Thyroid gland (tissue), 4 donors: ENCODE measurements at regions not wholly inside any gene's neighbourhood (a gene's known extent, or its start where the extent isn't known, plus 50 kb on each side); places are given as distances from the start of the nearest gene placed in this dataset.

Source experiments
- DNase-seq, 2 donors: peaks; one replicate each; pipeline ENCODE4 v3.0.0-alpha.2; 2019
- H3K27ac ChIP-seq, 3 donors: fragments of 200-600 bp; sonication (generic); 1 replicate in 2 of 3; 2 replicates in 1 of 3; pipeline ENCODE4 v1.5.1; 2016 to 2019; ENCODE audit warnings: mild to moderate bottlenecking in 1 of 3, moderate library complexity in 1 of 3
- H3K27me3 ChIP-seq: fragments of 200-600 bp; sonication (generic); one replicate; pipeline ENCODE4 v1.5.1; 2019
- H3K36me3 ChIP-seq, 2 donors: fragments of 200-600 bp; sonication (generic); one replicate each; pipeline ENCODE4 v1.5.1; 2016 to 2019
- H3K4me1 ChIP-seq, 2 donors: fragments of 200-600 bp; sonication (generic); one replicate each; pipeline ENCODE4 v1.5.1; 2017 to 2019
- H3K4me3 ChIP-seq, 3 donors: fragments of 200-600 bp; sonication (generic); replicated peaks in 1 of 3; 1 replicate in 2 of 3; 2 replicates in 1 of 3; pipeline ENCODE4 v1.5.1; 2016; ENCODE audit warnings: mild to moderate bottlenecking in 1 of 3
- H3K9me3 ChIP-seq: fragments of 200-600 bp; sonication (generic); one replicate; pipeline ENCODE4 v1.5.1; 2017
- CTCF ChIP-seq, 6 experiments: fragments of 200-600 bp in 3 of 6; fragments of 450-650 bp in 3 of 6; sonication (generic) in 3 of 6; IDR thresholded peaks; one replicate each; pipeline ENCODE4 v1.5.1; 2016 to 2019; ENCODE audit warnings: antibody characterized with exemption in 6 of 6, mild to moderate bottlenecking in 2 of 6, inconsistent platforms in 1 of 6, moderate library complexity in 1 of 6
- POLR2A ChIP-seq, 2 donors: fragments of 450-650 bp; IDR thresholded peaks; one replicate each; pipeline ENCODE4 v1.6.1; 2017; ENCODE audit warnings: antibody characterized with exemption in 2 of 2, mild to moderate bottlenecking in 2 of 2, moderate library complexity in 1 of 2
- WGBS, 2 donors: methylation state at CpG; one replicate each; pipeline ENCODE4 v1.1.5; 2017; 5-methylcytosine and 5-hydroxymethylcytosine counted together
- intact Hi-C: fragments of 100-400 bp; cut with DNase I; formaldehyde crosslinking; loops from one replicate; pipeline ENCODE4 v1.15.1; 2023

- TF ChIP-seq POLR2A (IDR thresholded peaks at IDR 0.05) (no peak), CTCF (IDR thresholded peaks at IDR 0.05) (no peak)
- no peaks in the 10 kb centered on the region for H3K4me1 ChIP-seq
- 80 to 83% methylated on average over 3 of the region's 3 CpGs for WGBS, 2 donors
These were observed 204.7 kb downstream of the BARHL2 start for GRCh38 chr1:90512441-90512840.

GRCh38 chr1:90510143-90510542, 207.0 kb downstream of the BARHL2 start:
- WGBS, 2 donors = 70 to 74% methylated on average over 3 of the region's 3 CpGs
- no peak overlapping the region for H3K27ac ChIP-seq
- no peaks in the 10 kb centered on the region for H3K27me3 ChIP-seq
- intact Hi-C loops = no loop called here
- H3K4me1 ChIP-seq = no peaks in the 10 kb centered on the region
- no peak for DNase-seq
- no peaks in the 10 kb centered on the region for H3K36me3 ChIP-seq
- H3K9me3 ChIP-seq = no peaks in the 10 kb centered on the region
- H3K4me3 ChIP-seq = no peak overlapping the region
- no peak for TF ChIP-seq POLR2A (IDR thresholded peaks at IDR 0.05)
- no peak for TF ChIP-seq CTCF (IDR thresholded peaks at IDR 0.05)

More at GRCh38 chr1:90512441-90512840, 204.7 kb downstream of the BARHL2 start:
- H3K9me3 ChIP-seq = no peaks in the 10 kb centered on the region
- no peak overlapping the region for H3K27ac ChIP-seq
- intact Hi-C loops = no loop called here
- no peak overlapping the region for H3K4me3 ChIP-seq
- H3K36me3 ChIP-seq = no peaks in the 10 kb centered on the region
- no peak for DNase-seq
- no peaks in the 10 kb centered on the region for H3K27me3 ChIP-seq

- Histone ChIP-seq H3K9me3 (no peaks in the 10 kb centered on the region), H3K27me3 (no peaks in the 10 kb centered on the region), H3K4me3 (no peak overlapping the region), H3K27ac (no peak overlapping the region), H3K36me3 (no peaks in the 10 kb centered on the region), H3K4me1 (no peaks in the 10 kb centered on the region)
- WGBS, 2 donors = 79 to 92% methylated on average over 2 of the region's 2 CpGs
- intact Hi-C loops = no loop called here
- TF ChIP-seq CTCF (IDR thresholded peaks at IDR 0.05) = no peak
- no peak for TF ChIP-seq POLR2A (IDR thresholded peaks at IDR 0.05)
- DNase-seq = no peak
These were observed 207.7 kb downstream of the BARHL2 start for GRCh38 chr1:90509225-90510048.

- 91 to 92% methylated on average over 2 of the region's 2 CpGs for WGBS, 2 donors
- no peaks in the 10 kb centered on the region for H3K9me3 ChIP-seq
- H3K4me3 ChIP-seq = no peak overlapping the region
- no peaks in the 10 kb centered on the region for H3K27me3 ChIP-seq
- no peak overlapping the region for H3K27ac ChIP-seq
- intact Hi-C loops = no loop called here
- TF ChIP-seq CTCF (IDR thresholded peaks at IDR 0.05) (no peak), POLR2A (IDR thresholded peaks at IDR 0.05) (no peak)
- no peak for DNase-seq
- no peaks in the 10 kb centered on the region for H3K36me3 ChIP-seq
- H3K4me1 ChIP-seq = no peaks in the 10 kb centered on the region
These were observed 208.5 kb downstream of the BARHL2 start for GRCh38 chr1:90508376-90509167.

- no peak for TF ChIP-seq CTCF (IDR thresholded peaks at IDR 0.05)
- no peak for TF ChIP-seq POLR2A (IDR thresholded peaks at IDR 0.05)
- H3K9me3 ChIP-seq = no peaks in the 10 kb centered on the region
- intact Hi-C loops = no loop called here
- no peaks in the 10 kb centered on the region for H3K4me1 ChIP-seq
- H3K27me3 ChIP-seq = no peaks in the 10 kb centered on the region
- no peaks in the 10 kb centered on the region for H3K36me3 ChIP-seq
- no peak overlapping the region for H3K27ac ChIP-seq
- no peak overlapping the region for H3K4me3 ChIP-seq
- WGBS, 2 donors = 88 to 89% methylated on average over 5 of the region's 5 CpGs
- no peak for DNase-seq
These were observed 209.9 kb downstream of the BARHL2 start for GRCh38 chr1:90507173-90507572.
